A673 (cell line): ENCODE measurements at regions not wholly inside any gene's neighbourhood (a gene's known extent, or its start where the extent isn't known, plus 50 kb on each side); places are given as distances from the start of the nearest gene placed in this dataset.

Experiments used
- BruUV-seq: library from RNA; stranded (reverse); fragments of 400-500 nt; replicated peaks from 2 replicates; lab custom pipeline; 2021; lab: Mats Ljungman, UMichigan
- CTCF ChIA-PET: fragments of 300-600 bp; sonication (Branson Sonifier 250); formaldehyde crosslinking; loops from one replicate; lab custom pipeline; 2022; ENCODE audit warnings: antibody characterized with exemption; lab: Charles Lee
- POLR2A ChIA-PET: fragments of 300-600 bp; sonication (Branson Sonifier 250); formaldehyde crosslinking; loops from one replicate; lab custom pipeline; 2022; ENCODE audit warnings: antibody characterized with exemption; ENCODE audit not compliant: low non-redundant PET; lab: Charles Lee
- DNase-seq: peaks from one replicate; pipeline ENCODE4 v3.0.0-alpha.2; 2015; ENCODE audit warnings: low spot score
- H3K27ac ChIP-seq: fragments of 200-600 bp; sonication (generic); 2 replicates; pipeline ENCODE4 v1.5.1; 2016; ENCODE audit warnings: mixed run types, low read depth, mild to moderate bottlenecking, mixed read lengths, antibody characterized with exemption, low read length; ENCODE audit not compliant: poor library complexity, severe bottlenecking
- H3K27me3 ChIP-seq: fragments of 200-600 bp; sonication (generic); replicated peaks from 2 replicates; pipeline ENCODE4 v1.6.1; 2017; ENCODE audit warnings: mixed run types, low read depth, mild to moderate bottlenecking, mixed read lengths, antibody characterized with exemption, low read length; ENCODE audit not compliant: insufficient read depth, poor library complexity
- H3K36me3 ChIP-seq: fragments of 200-600 bp; sonication (generic); 2 replicates; pipeline ENCODE4 v1.6.1; 2016; ENCODE audit warnings: mixed run types, mild to moderate bottlenecking, mixed read lengths, antibody characterized with exemption, low read length; ENCODE audit not compliant: insufficient read depth, poor library complexity, severe bottlenecking
- H3K4me1 ChIP-seq: fragments of 200-600 bp; sonication (generic); 2 replicates; pipeline ENCODE4 v1.6.1; 2017; ENCODE audit warnings: mixed run types, mild to moderate bottlenecking, mixed read lengths, antibody characterized with exemption, low read length; ENCODE audit not compliant: insufficient read depth, poor library complexity, severe bottlenecking
- H3K4me3 ChIP-seq: fragments of 200-600 bp; sonication (generic); 2 replicates; pipeline ENCODE4 v1.5.1; 2016; ENCODE audit warnings: low read depth, mixed run types, mild to moderate bottlenecking, mixed read lengths, low read length; ENCODE audit not compliant: poor library complexity, severe bottlenecking
- H3K9me3 ChIP-seq: fragments of 200-600 bp; sonication (generic); 2 replicates; pipeline ENCODE4 v1.6.1; 2016; ENCODE audit warnings: mixed run types, low read depth, mild to moderate bottlenecking, mixed read lengths, antibody characterized with exemption, low read length; ENCODE audit not compliant: poor library complexity, severe bottlenecking
- EZH2 ChIP-seq: fragments of 200-600 bp; sonication (generic); IDR thresholded peaks from 2 replicates; pipeline ENCODE4 v1.6.1; 2017; ENCODE audit warnings: borderline replicate concordance, low read depth, mild to moderate bottlenecking, mixed read lengths, antibody characterized with exemption, low read length; ENCODE audit not compliant: poor library complexity, severe bottlenecking
- intact Hi-C: fragments of 100-400 bp; cut with micrococcal nuclease; formaldehyde crosslinking; loops from one replicate; pipeline ENCODE4 v1.10.0; 2022; ENCODE audit not compliant: unreplicated experiment
- TF ChIP-seq, protein P1 (sequence below): fragments of 300-800, 200-600 bp; sonication (generic); conservative IDR thresholded peaks from 2 replicates; pipeline ENCODE4 v1.5.1; 2017; ENCODE audit warnings: low read depth, mild to moderate bottlenecking, antibody characterized with exemption, low read length, moderate library complexity, mixed read lengths

DNA sequence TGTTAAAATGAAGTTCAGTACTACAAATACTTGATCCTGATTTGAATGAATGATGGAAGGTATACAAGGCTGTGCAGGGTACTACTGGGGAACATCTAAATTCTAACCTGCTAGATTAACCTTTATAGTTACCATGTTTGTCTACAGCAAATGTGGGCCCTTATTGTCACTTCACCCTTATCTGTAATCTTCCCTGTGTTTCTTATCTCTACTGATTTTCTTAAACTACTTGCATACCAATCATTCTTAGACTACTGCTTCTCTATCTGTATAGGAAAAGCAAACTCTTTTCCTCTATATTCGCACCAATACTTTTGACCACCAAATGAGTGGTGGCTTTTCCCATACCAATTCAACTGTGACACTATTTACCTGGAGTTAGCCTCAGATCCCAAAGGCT, 210.7 kb downstream of the HINT1 start:
- no TSS peak for BruUV-seq
- Histone ChIP-seq H3K27me3 (peaks cover 29% of the 10 kb centered on the region), H3K4me3 (no peak overlapping the region), H3K9me3 (no peaks in the 10 kb centered on the region), H3K4me1 (no peaks in the 10 kb centered on the region), H3K36me3 (no peaks in the 10 kb centered on the region), H3K27ac (no peak overlapping the region)
- ChIA-PET POLR2A (no interaction called here), CTCF (no interaction called here)
- no peak for TF ChIP-seq EZH2
- TF ChIP-seq, protein P1, sequence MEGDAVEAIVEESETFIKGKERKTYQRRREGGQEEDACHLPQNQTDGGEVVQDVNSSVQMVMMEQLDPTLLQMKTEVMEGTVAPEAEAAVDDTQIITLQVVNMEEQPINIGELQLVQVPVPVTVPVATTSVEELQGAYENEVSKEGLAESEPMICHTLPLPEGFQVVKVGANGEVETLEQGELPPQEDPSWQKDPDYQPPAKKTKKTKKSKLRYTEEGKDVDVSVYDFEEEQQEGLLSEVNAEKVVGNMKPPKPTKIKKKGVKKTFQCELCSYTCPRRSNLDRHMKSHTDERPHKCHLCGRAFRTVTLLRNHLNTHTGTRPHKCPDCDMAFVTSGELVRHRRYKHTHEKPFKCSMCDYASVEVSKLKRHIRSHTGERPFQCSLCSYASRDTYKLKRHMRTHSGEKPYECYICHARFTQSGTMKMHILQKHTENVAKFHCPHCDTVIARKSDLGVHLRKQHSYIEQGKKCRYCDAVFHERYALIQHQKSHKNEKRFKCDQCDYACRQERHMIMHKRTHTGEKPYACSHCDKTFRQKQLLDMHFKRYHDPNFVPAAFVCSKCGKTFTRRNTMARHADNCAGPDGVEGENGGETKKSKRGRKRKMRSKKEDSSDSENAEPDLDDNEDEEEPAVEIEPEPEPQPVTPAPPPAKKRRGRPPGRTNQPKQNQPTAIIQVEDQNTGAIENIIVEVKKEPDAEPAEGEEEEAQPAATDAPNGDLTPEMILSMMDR: no peak
- intact Hi-C loops: no loop called here
- DNase-seq: no peak

DNA sequence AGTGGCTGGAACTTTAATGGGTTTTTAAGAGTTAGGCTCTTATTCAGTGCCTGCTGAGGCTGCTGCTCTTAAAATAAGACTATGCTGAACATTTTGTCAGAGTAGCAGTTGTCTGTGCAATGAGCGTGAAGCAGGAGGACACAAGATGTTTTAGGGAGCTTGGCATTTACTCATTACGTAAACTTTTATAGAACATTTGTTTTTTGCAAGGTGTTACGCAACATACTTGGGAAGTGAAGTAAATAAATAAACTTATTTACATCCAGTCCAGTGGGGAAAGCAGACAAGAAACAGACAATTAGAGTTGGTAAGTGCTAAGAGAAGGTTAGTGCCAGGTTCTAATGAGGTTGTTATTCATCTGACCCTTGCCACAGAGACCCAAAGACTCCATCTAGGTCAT, 226.0 kb downstream of the HINT1 start:
- POLR2A ChIA-PET: no interaction called here
- BruUV-seq: no TSS peak

DNA sequence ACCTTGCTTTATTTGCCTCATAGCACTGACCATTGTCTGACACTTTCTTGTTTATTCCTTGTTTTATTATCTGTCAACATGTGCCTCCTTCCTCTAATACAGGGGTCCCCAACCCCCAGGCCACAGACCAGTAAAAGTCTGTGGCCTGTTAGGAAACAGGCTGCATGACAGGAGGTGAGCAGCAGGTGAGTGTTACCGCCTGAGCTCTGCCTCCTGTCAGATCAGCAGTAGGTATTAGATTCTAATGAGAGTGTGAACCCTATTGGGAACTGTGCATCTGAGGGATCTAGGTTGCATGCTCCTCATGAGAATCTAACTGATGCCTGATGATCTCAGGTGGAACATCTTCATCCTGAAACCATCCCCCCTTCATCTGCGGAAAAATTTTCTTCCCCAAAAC, 228.0 kb downstream of the HINT1 start:
- intact Hi-C loops: no loop called here
- Histone ChIP-seq H3K36me3 (no peaks in the 10 kb centered on the region), H3K4me1 (no peaks in the 10 kb centered on the region), H3K9me3 (no peaks in the 10 kb centered on the region), H3K27ac (no peak overlapping the region), H3K4me3 (no peak overlapping the region), H3K27me3 (peaks cover 8% of the 10 kb centered on the region)
- TF ChIP-seq, protein P1: no peak
- TF ChIP-seq EZH2: no peak
- ChIA-PET POLR2A (no interaction called here), CTCF (no interaction called here)
- no peak for DNase-seq
- BruUV-seq: no TSS peak

More for the DNA sequence above, 226.0 kb downstream of the HINT1 start:
- H3K27me3 ChIP-seq: peaks cover 23% of the 10 kb centered on the region
- H3K4me1 ChIP-seq: no peaks in the 10 kb centered on the region
- H3K36me3 ChIP-seq: no peaks in the 10 kb centered on the region
- no peak for TF ChIP-seq EZH2
- TF ChIP-seq, protein P1: no peak
- intact Hi-C loops: no loop called here
- CTCF ChIA-PET: no interaction called here
- no peaks in the 10 kb centered on the region for H3K9me3 ChIP-seq
- H3K27ac ChIP-seq: no peak overlapping the region
- H3K4me3 ChIP-seq: no peak overlapping the region
- DNase-seq: no peak
